ENCODE measurements at regions not wholly inside any gene's neighbourhood (a gene's known extent, or its start where the extent isn't known, plus 50 kb on each side); places are given as distances from the start of the nearest gene placed in this dataset.
A peak's percentile ranks its signal among the peaks of the same experiment; 100 is the strongest.
"Not testable (repeated sequence)": the region's sequence is repeated elsewhere in the genome, so short reads cannot be mapped to it uniquely, and the experiment has no call there.

GRCh38 chr10:105550453-105550852 lies 909.4 kb downstream of the SORCS3 start:
- DNase-seq (ENCODE audit: low spot score) = not testable (repeated sequence)

GRCh38 chr10:105549731-105550130 lies 908.6 kb downstream of the SORCS3 start:
- no peak for DNase-seq (ENCODE audit: low spot score)

GRCh38 chr10:105545101-105545500 lies 904.0 kb downstream of the SORCS3 start:
- no peak for DNase-seq (ENCODE audit: low spot score)

GRCh38 chr10:105540381-105540780 lies 899.3 kb downstream of the SORCS3 start:
- no peak for DNase-seq (ENCODE audit: low spot score)

GRCh38 chr10:105538874-105539273 lies 897.8 kb downstream of the SORCS3 start:
- no peak for DNase-seq (ENCODE audit: low spot score)

- DNase-seq (ENCODE audit: low spot score) = no peak
Measured at GRCh38 chr10:105535478-105535877, 894.4 kb downstream of the SORCS3 start.

- DNase-seq (ENCODE audit: low spot score) = no peak
Measured at GRCh38 chr10:105534086-105534485, 893.0 kb downstream of the SORCS3 start.

GRCh38 chr10:105516511-105516910 lies 875.4 kb downstream of the SORCS3 start:
- no peak for DNase-seq (ENCODE audit: low spot score)

- DNase-seq (ENCODE audit: low spot score) = no peak
Measured at GRCh38 chr10:105514106-105514505, 873.0 kb downstream of the SORCS3 start.

GRCh38 chr10:105509517-105509916 lies 868.4 kb downstream of the SORCS3 start:
- no peak for DNase-seq (ENCODE audit: low spot score)

GRCh38 chr10:105506262-105506661 lies 865.2 kb downstream of the SORCS3 start:
- DNase-seq (ENCODE audit: low spot score) = no peak

- no peak for DNase-seq (ENCODE audit: low spot score)
Measured at GRCh38 chr10:105503714-105504113, 862.6 kb downstream of the SORCS3 start.

GRCh38 chr10:105502058-105502457 lies 861.0 kb downstream of the SORCS3 start:
- no peak for DNase-seq (ENCODE audit: low spot score)

- no peak for DNase-seq (ENCODE audit: low spot score)
Measured at GRCh38 chr10:105494944-105495343, 853.9 kb downstream of the SORCS3 start.

GRCh38 chr10:105494303-105494702 lies 853.2 kb downstream of the SORCS3 start:
- DNase-seq (ENCODE audit: low spot score) = no peak

- no peak for DNase-seq (ENCODE audit: low spot score)
Measured at GRCh38 chr10:105473170-105473569, 832.1 kb downstream of the SORCS3 start.

GRCh38 chr10:105468759-105469158 lies 827.7 kb downstream of the SORCS3 start:
- no peak for DNase-seq (ENCODE audit: low spot score)

- no peak for DNase-seq (ENCODE audit: low spot score)
Measured at GRCh38 chr10:105466521-105466920, 825.4 kb downstream of the SORCS3 start.

GRCh38 chr10:105434970-105435369 lies 793.9 kb downstream of the SORCS3 start:
- DNase-seq (ENCODE audit: low spot score) = no peak

- peak; percentile 22 for DNase-seq (ENCODE audit: low spot score)
Measured at GRCh38 chr10:105413997-105414396, 772.9 kb downstream of the SORCS3 start.

GRCh38 chr10:105409370-105409769 lies 768.3 kb downstream of the SORCS3 start:
- DNase-seq (ENCODE audit: low spot score) = no peak

GRCh38 chr10:105406488-105406887 lies 765.4 kb downstream of the SORCS3 start:
- no peak for DNase-seq (ENCODE audit: low spot score)

GRCh38 chr10:105398202-105398601 lies 757.1 kb downstream of the SORCS3 start:
- DNase-seq (ENCODE audit: low spot score) = no peak

GRCh38 chr10:105391670-105392351 lies 750.7 kb downstream of the SORCS3 start:
- DNase-seq (ENCODE audit: low spot score) = no peak
